HUES6 (cell line): ENCODE measurements at regions not wholly inside any gene's neighbourhood (a gene's known extent, or its start where the extent isn't known, plus 50 kb on each side); places are given as distances from the start of the nearest gene placed in this dataset.
"Not testable (repeated sequence)": the region's sequence is repeated elsewhere in the genome, so short reads cannot be mapped to it uniquely, and the experiment has no call there.

ENCODE experiments used
- H3K27ac ChIP-seq: 2 replicates; pipeline ENCODE4 v1.7.0; 2013; ENCODE audit warnings: low read depth, mild to moderate bottlenecking, low read length, inconsistent platforms
- H3K27me3 ChIP-seq: 2 replicates; pipeline ENCODE4 v1.6.1; 2013; ENCODE audit warnings: low read length; ENCODE audit not compliant: control insufficient read depth, insufficient read depth
- H3K36me3 ChIP-seq: 2 replicates; pipeline ENCODE4 v1.6.1; 2013; ENCODE audit warnings: low read length; ENCODE audit not compliant: control insufficient read depth, insufficient read depth
- H3K4me1 ChIP-seq: 2 replicates; pipeline ENCODE4 v1.6.1; 2013; ENCODE audit warnings: low read length; ENCODE audit not compliant: control insufficient read depth, insufficient read depth
- H3K4me3 ChIP-seq: 2 replicates; pipeline ENCODE4 v1.5.1; 2013; ENCODE audit warnings: low read depth, low read length
- H3K9ac ChIP-seq: one replicate; pipeline ENCODE4 v1.6.1; 2013; ENCODE audit warnings: mild to moderate bottlenecking, low read length
- H3K9me3 ChIP-seq: 2 replicates; pipeline ENCODE4 v1.6.1; 2013; ENCODE audit warnings: low read depth, low read length; ENCODE audit not compliant: control insufficient read depth, insufficient read depth

GRCh38 chr9:746661-747434 is 94.6 kb upstream of the DMRT1 start:
- no peak overlapping the region for H3K4me3 ChIP-seq
- H3K27me3 ChIP-seq: no peaks in the 10 kb centered on the region
- no peak overlapping the region for H3K9ac ChIP-seq
- no peaks in the 10 kb centered on the region for H3K9me3 ChIP-seq
- H3K27ac ChIP-seq: no peak overlapping the region
- peaks cover 6% of the 10 kb centered on the region; the same call in 1 of the 2 replicates for H3K4me1 ChIP-seq
- peaks cover 33% of the 10 kb centered on the region for H3K36me3 ChIP-seq

DNA sequence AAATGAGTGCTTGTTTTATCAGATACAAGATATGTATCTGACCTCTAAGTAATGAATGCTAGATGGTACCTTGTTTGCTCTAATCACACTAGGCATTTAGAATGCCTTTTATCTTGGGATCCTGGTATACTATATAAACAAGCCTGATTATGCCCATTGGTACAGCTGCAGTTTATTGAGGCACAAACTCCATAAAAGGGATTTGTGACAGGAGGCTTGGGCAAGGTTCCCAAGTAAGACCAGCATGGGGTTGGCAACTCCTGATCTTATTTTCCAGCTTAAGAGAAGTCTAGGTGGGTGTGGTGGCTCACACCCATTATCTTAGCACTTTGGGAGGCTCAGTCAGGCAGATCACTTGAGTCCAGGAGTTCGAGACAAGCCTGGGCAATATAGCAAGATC is 93.9 kb upstream of the DMRT1 start:
- H3K27me3 ChIP-seq: no peaks in the 10 kb centered on the region
- H3K4me3 ChIP-seq: no peak overlapping the region
- H3K36me3 ChIP-seq: peaks cover 26% of the 10 kb centered on the region
- no peak overlapping the region for H3K9ac ChIP-seq
- peaks cover 6% of the 10 kb centered on the region; the same call in 1 of the 2 replicates for H3K4me1 ChIP-seq
- H3K27ac ChIP-seq: no peak overlapping the region
- no peaks in the 10 kb centered on the region for H3K9me3 ChIP-seq

DNA sequence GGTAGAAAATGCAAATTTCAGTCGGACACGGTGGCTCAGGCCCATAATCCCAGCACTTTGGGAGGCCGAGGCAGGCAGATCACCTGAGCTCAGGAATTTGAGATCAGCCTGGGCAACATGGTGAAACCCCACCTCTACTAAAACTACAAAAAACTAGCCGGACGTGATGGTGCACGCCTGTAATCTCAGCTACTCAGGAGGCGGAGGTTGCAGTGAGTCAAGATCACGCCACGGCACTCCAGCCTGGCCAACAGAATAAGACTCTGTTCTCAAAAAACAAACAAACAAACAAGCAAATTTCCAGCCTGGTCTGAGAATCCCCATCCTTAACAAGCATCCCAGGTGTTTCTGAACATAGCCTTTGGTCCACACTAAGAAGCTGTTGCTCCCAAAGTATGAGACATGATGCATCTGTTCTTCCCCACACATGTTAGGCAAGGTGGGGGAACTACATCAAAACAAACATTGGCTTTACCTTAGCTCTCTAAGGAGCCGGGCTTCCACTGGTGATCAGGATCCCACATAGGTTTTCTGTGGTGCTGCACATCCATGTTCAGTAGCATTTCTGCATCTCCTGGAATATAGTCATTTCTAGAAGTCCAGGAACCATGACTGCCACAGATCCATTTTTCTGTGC is 92.5 kb upstream of the DMRT1 start:
- Histone ChIP-seq H3K4me3 (no peak overlapping the region), H3K9ac (no peak overlapping the region)

DNA sequence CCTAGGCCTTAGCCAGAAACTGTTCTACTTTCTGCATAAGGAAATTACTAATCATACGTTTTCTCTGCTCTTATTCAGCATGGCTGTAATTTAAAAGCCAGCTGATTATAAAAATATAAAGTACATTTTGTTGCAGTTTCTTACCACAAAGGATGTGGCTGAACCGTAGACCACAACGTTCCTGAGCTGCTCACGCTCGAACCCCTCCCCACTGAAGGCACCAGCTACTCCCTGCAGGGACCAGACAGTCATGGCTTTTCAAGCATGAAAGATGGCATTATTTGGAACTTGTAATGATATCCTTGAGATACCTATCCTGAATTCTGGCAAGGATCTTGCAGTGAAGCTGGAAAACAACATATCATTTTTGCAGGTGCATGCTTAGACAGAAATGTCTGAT is 91.8 kb upstream of the DMRT1 start:
- Histone ChIP-seq H3K9ac (no peak overlapping the region), H3K9me3 (no peaks in the 10 kb centered on the region), H3K27ac (no peak overlapping the region), H3K36me3 (peaks cover 13% of the 10 kb centered on the region), H3K4me3 (no peak overlapping the region), H3K4me1 (peaks cover 6% of the 10 kb centered on the region; the same call in 1 of the 2 replicates), H3K27me3 (no peaks in the 10 kb centered on the region)

More for the DNA sequence above, 92.5 kb upstream of the DMRT1 start:
- Histone ChIP-seq H3K27ac (no peak overlapping the region), H3K27me3 (no peaks in the 10 kb centered on the region), H3K9me3 (no peaks in the 10 kb centered on the region), H3K36me3 (peaks cover 18% of the 10 kb centered on the region), H3K4me1 (peaks cover 6% of the 10 kb centered on the region; the same call in 1 of the 2 replicates)

DNA sequence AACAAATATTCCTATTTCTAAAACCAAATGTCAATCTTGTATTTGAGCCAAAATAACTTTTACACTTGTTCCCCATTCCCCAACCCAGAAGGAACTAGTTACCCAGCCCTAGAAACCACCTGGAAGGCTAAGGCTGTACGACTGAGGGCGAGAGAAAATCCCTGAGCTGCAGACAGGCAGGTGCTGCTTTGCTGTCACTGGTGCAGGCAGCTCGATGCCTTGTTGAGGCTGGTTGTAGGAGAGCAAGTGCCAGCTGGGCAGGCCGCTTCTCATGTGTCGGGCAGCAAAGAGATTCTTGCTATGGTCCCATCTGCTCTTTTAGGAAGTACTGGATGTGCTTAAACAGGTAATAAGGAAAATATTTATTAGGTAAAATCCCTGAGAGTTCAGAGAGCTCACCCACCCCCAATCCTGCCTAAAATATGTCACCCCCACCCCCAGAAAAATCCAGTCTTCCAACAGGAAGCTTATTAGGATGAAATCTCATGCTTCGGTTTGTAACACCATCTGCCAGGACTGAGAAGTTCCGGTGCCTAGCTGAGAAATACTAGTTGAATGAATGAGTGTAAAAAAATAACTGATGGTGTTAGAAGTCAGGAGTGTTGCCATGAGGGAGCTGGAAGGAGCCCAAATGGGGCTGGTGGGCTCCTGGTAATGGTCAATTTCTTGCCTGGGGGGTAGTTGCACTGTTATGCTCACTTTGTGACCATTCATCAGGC is 91.1 kb upstream of the DMRT1 start:
- Histone ChIP-seq H3K4me1 (no peaks in the 10 kb centered on the region), H3K27ac (no peak overlapping the region), H3K9ac (no peak overlapping the region), H3K9me3 (no peaks in the 10 kb centered on the region), H3K36me3 (peaks cover 7% of the 10 kb centered on the region; the same call in 1 of the 2 replicates), H3K4me3 (no peak overlapping the region), H3K27me3 (no peaks in the 10 kb centered on the region)

DNA sequence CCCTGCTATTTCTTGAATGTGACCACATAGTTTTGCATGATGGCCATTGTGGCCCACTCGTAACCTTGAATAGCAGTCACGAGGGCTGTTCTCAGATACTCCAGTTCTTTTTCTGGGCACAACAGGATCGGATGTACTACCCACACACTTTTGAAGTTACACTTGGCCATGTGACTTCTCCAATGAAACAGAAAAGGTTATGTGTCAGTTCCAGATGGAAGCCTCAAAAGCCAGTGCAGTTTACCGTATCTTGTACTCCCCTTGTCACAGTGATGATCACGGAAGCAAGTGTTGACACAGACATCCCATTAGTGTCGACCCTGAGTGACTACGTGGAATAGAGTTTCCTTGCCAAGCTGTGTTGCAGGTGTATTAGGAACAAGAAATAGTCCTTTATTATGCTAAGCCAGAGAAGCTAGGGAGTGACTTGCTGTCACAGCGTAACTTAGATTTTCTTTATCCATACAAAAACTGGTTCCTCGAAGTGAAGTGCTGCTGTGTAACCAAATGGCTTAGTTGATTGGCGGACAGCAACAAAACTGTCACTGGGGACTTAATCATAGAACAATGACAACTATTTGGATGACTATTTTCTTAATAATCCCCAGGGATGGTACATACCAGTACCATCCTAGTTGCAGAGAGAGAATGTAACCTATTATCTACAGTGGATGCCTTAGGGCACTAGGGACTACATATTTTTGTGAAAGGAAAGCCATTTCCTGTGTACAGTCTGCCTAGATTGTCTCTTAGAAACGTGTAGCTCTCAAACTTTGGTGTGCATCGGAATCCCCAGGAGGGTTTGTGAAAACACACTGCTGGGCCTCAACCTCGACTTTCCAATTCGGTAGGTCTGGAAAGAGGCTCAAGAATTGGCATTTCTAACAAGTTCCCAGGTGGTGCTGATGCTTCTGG is 90.1 kb upstream of the DMRT1 start:
- no peak overlapping the region for H3K9ac ChIP-seq
- H3K4me3 ChIP-seq: no peak overlapping the region
- H3K9me3 ChIP-seq: no peaks in the 10 kb centered on the region
- H3K27me3 ChIP-seq: no peaks in the 10 kb centered on the region
- no peaks in the 10 kb centered on the region for H3K36me3 ChIP-seq
- H3K27ac ChIP-seq: no peak overlapping the region
- H3K4me1 ChIP-seq: peaks cover 5% of the 10 kb centered on the region; the same call in 1 of the 2 replicates

- Histone ChIP-seq H3K9me3 (no peaks in the 10 kb centered on the region), H3K4me3 (no peak overlapping the region), H3K9ac (no peak overlapping the region), H3K4me1 (peaks cover 5% of the 10 kb centered on the region; the same call in 1 of the 2 replicates), H3K27ac (no peak overlapping the region), H3K36me3 (no peaks in the 10 kb centered on the region), H3K27me3 (no peaks in the 10 kb centered on the region)
These were observed 89.3 kb upstream of the DMRT1 start for GRCh38 chr9:752201-752600.

DNA sequence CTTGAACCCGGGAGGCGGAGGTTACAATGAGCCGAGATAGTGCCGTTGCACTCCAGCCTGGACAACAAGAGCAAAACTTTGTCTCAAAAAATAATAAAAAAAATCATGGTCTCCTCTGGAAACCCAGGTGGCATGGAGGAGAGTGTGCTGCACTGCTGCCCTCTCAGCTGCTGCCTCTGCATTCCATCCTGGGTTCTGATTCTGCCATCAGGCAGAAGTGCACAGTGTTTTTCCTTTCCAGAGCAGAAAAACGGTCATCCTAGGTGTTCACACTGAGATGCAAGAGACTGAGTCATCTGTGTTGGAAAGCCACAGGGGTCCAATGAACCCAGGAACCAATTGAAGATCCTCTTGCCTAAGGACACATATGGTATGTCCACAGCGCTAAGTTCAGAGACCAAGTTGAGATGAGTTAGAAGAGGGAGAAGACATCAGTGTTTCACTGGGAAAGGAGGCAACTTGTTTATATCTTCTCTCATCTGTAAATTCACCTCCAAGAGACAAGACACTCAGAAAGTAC is 88.8 kb upstream of the DMRT1 start:
- H3K4me3 ChIP-seq: no peak overlapping the region
- H3K9me3 ChIP-seq: no peaks in the 10 kb centered on the region
- H3K27ac ChIP-seq: no peak overlapping the region
- H3K4me1 ChIP-seq: peaks cover 5% of the 10 kb centered on the region; the same call in 1 of the 2 replicates
- no peak overlapping the region for H3K9ac ChIP-seq
- H3K27me3 ChIP-seq: no peaks in the 10 kb centered on the region
- H3K36me3 ChIP-seq: no peaks in the 10 kb centered on the region

- H3K4me3 ChIP-seq, H3K27me3 ChIP-seq, H3K9me3 ChIP-seq, H3K9ac ChIP-seq, H3K27ac ChIP-seq, H3K36me3 ChIP-seq, H3K4me1 ChIP-seq: not testable (repeated sequence)
These were observed 87.8 kb upstream of the DMRT1 start for GRCh38 chr9:753734-754133.

DNA sequence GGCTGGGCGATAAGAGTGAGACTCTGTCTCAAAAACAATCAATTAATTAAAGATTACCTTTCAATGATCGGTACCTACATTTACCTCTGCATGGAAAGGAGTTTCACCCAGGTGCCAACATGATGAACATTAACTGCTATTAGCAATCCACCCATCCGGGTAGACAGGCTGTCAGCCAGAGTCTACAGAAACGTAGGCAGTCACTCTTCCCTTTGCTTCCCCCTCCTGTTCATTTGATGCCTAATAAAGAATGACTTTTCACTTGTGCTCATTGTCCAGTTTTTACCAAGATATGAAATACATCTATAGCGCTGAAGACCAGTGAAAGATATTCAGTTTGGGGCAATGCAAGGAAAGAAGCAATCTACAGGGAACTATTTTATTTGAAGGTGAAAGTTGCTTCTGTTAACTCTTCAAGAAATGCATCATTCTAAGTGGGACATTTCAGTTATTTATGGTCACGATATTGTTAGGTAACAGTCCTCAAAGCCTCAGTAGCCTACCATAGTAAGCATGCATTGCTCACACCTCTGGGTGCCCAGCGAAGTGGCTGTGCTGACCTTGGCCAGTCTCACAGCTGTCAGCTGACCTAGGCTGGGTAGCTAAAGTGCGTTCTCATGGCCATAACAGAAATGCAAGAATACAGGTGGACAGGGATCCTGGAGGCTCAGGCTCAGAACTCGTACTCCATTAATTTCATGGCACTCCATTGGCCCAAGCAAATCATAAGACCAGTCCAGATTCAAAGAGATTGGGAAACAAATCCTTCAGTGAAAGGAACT is 87.2 kb upstream of the DMRT1 start:
- H3K27ac ChIP-seq: no peak overlapping the region
- H3K36me3 ChIP-seq: no peaks in the 10 kb centered on the region
- H3K4me3 ChIP-seq: no peak overlapping the region
- H3K9ac ChIP-seq: no peak overlapping the region
- no peaks in the 10 kb centered on the region for H3K9me3 ChIP-seq
- H3K27me3 ChIP-seq: no peaks in the 10 kb centered on the region
- H3K4me1 ChIP-seq: peaks cover 5% of the 10 kb centered on the region; the same call in 1 of the 2 replicates
